Erythroblast (primary cell): ENCODE measurements at regions not wholly inside any gene's neighbourhood (a gene's known extent, or its start where the extent isn't known, plus 50 kb on each side); places are given as distances from the start of the nearest gene placed in this dataset.

Experiments used
- GATA1 ChIP-seq: IDR thresholded peaks from 2 replicates; pipeline ENCODE4 v1.6.1; 2011; ENCODE audit warnings: low read depth, mild to moderate bottlenecking, control low read depth, low read length, moderate library complexity
- POLR2A ChIP-seq: IDR thresholded peaks from 2 replicates; pipeline ENCODE4 v1.6.1; 2011; ENCODE audit warnings: mild to moderate bottlenecking, low read length

DNA sequence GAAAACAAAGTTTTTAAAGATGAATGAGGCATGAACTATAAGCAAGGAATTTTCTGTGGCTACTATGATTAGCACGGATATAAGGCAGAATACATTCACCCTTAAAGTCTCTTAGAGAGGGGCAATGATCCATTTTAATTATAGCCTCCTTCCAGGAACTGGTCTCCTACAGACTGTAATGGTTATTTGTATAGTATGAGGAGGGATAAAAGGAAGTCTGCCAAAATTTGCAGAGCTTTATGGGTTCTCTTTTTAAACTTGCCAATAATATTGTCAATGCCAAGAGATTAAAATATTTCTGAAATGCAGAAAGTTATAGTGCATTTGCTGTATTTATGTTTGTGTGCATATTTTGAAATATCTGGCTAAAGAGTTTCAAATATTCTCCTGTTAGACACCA lies 271.4 kb upstream of the LUZP2 start:
- TF ChIP-seq POLR2A (no peak), GATA1 (no peak)
